ENCODE measurements at regions not wholly inside any gene's neighbourhood (a gene's known extent, or its start where the extent isn't known, plus 50 kb on each side); places are given as distances from the start of the nearest gene placed in this dataset.
"Not testable (repeated sequence)": the region's sequence is repeated elsewhere in the genome, so short reads cannot be mapped to it uniquely, and the experiment has no call there.

GRCh38 chr2:87330486-87330885 lies 308.8 kb upstream of the PLGLB1 start:
- not testable (repeated sequence) for TF ChIP-seq CTCF, POLR2A (IDR thresholded peaks at IDR 0.05)
